NCI-H82 treated with DMSO at 0.1 percent for 48 hours (cell line): ENCODE measurements at regions not wholly inside any gene's neighbourhood (a gene's known extent, or its start where the extent isn't known, plus 50 kb on each side); places are given as distances from the start of the nearest gene placed in this dataset.

Source experiments
- DNase-seq: peaks from one replicate; lab custom pipeline; 2025; ENCODE audit not compliant: unreplicated experiment; lab: John Stamatoyannopoulos, UW

DNA sequence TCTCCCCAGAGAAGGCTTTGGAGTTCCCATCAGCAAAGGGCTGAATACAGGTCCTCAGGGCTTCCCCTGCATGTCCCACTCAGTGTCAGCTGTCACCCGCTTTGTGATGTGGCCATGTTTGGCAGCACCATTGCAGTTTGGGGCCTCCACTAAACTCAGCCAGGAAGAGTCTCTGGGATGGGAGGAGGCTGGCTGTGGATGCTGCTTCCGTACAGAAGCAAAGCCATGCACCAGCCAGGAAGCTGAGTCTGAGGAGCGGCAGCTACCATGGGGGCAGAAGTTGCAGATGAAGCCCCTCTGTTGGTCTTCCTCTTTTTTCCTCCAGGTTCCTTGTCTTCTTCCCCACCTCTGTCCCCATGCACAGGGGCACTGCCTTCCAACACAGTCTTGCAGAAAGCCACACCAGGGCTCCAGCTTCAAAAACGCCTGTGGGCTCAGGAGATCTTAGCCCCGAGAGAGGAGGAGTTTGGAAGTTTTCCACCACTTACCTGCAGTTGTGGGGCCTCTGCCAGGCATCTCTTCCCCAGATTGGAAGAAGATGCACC is 416.8 kb downstream of the NPHP4 start:
- DNase-seq = no peak

DNA sequence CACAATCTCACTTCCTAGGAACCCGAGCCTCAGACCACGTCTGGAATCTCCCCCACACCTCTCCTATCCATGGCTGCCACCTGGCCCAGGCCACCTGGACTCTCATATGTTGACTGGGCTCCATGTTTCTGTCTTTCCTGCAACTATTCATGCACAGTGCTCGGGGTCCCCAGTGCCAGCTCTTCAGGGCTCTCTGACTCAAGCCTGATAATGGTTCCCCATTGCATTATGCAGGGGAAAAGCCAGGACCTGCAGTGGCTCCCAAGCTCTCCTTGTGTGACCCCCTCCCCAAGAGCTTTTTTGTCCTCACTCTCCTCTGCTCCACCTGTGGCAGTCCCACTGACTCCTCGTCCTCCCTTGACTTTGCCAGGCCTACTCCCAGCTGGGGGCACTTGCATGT is 417.6 kb downstream of the NPHP4 start:
- no peak for DNase-seq

DNA sequence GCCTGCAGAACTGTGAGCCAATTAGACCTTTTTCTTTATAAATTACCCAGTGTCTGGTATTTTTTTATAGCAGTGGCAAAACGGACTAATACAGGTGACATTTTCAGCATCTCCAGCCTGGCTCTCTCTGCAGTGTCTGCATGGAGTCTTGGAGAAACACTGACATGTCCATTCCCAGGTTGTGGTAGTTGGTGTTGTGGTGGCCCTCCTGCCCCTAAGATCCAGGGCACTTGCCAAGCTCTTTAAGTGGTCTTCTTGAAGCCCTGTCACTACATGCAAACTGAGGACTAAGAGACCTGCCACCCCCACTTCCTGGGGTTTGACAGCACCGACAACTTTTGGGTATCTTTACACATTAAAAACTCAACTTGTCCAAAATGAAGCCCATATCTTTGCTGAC is 419.4 kb downstream of the NPHP4 start:
- DNase-seq = no peak

DNA sequence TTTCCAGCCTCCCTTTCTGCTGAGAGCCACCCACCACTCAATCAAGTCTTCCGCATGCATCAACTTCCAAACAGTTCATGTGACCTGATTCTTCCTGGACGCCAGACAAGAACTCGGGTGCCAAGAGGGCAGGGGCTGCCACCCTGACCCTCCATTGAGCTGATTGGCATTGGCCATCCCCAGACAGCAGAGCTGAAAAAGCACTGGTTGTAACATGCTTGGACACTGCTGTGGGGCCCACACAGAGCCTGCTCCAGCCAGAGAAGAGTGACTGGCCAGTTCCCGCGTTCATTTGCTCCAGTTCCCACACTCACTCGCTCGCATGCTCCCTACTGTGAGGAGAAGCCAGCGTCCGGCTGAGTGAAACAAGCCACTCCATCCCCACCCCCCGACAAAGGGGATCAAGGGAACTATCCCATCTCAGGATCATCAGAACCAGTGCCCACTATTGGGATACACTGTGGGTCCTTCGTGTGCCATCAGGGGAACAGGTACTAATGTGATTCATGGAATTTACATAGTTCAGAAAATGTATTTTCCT is 420.3 kb downstream of the NPHP4 start:
- no peak for DNase-seq

DNA sequence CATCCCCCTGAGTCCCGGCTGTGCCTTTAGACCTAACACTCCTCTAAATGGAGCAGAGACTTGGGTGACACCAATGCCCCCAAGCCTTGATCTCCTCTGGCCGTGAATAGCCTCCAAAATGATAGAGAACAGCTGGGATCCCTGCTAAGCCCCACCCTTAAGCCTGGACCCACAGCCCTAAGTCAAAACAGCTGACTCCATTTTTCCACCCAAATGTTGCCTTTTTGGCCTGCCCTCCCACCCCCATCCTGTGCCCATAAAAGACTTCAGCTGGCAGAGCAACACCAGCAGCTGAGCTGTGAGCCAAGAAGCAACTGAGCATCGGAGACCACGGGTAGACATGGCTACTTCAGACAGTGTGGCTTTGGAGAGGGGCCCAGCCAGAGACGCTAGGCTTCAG is 420.8 kb downstream of the NPHP4 start:
- DNase-seq = no peak

DNA sequence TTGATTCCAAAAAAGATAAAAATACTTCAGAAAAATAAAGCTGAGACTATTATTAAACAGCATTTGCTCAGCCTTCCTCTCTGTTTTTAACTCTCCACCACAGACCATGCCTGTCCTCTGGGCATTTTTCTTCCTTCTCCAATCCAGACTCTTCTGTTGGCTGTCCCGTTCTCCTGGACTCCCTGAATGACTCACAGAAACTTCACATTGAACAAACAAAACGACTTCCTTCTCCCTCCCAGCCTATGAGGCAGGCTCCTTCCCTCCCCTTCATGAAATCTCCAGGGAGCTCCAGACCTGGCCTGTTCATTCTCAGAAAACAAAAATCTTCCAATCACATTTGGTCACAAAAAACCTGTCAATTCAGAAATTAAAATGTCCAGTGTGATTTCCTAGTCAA is 421.3 kb downstream of the NPHP4 start:
- DNase-seq = no peak

DNA sequence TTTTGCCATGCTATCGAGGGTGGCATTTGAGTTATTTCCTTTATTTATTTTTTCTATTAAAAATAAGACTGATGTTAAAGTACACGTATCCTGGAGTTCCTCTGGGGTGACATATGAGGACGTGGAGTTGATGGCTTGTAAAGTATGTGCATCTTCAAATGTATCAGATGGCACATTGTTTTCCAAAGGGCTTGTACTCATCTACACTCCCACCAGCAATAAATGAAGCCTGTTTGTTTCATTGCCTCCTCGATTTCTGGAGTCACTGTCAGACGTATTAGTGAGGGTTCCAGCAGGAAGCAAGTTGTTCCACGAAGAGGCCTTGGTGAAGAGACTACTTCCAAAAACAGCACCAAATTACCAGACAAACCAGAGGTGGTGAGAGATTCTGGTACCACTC is 423.9 kb downstream of the NPHP4 start:
- DNase-seq = no peak

DNA sequence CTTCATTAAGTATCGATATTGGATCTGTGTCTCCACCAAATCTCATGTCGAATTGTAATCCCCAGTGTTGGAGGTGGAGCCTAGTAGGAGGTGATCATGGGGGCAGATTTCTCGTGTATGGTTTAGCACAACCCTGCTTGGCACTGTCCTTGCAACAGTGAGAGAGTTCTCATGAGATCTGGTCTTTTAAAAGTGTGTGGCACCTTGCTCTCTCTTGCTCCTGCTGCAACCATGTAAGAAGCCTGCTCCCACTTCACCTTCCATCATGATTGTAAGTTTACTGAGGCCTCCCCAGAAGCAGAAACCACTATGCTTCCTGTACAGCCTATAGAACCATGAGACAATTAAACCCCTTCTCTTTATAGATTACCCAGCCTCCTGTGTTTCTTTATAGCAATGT is 424.4 kb downstream of the NPHP4 start:
- DNase-seq = no peak

DNA sequence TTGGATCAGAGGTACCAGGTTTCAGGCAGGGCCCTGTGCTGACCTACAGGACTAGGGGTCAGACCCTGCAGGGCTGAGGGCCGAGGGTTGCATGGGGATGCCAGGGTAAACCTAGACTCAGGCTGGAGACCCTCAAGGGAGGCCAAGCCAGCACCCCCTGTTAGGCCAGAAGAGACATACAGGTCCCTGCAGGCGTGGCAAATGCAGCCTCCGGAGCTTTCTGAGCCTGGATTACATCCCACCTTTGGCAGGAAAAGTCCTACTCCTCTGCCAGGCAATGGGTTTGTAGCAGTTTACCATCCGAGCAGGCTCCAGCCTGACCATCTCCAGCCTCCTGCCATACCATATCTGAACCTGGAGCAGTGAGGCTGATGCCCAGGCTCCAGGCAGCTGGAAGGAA is 425.3 kb downstream of the NPHP4 start:
- DNase-seq = no peak

DNA sequence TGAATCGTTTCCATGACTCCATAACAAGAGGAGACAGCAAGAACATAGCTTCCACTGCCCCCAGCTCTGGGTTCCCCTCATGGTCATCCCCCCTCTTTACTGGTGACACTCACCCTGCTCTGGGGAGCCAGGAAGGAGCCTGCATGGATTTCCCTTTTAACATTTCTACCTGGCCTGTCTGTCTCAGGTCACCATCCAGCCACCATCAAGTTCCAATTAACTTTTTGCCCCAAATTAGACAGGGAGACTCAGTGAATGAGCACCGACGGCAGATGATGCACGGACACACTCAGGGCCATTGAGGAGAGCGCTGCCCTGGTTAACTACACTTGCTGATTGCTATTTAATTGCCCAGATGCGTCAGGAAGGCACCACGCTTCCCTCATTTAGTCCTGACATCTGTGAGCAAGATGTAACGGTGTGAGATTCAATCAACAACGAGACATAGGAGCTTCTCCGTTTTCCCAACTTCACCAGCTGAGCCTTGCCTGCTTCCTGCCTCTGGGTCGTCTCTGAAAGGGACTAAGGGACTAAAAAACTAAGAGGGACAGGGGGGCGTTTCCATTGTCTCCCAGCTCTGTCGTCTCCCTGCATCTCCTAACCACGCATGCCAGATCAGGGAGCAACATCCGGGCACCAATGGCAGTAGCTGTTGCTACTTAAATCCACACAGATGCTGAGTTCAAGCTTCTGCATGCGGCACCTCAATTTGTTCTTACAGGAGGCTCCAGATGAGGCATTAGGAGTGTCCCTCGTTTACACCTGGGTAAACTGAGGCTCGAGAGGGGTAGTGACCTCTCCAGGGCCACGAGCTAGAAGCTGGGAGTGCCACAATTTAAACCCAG is 426.7 kb downstream of the NPHP4 start:
- no peak for DNase-seq

DNA sequence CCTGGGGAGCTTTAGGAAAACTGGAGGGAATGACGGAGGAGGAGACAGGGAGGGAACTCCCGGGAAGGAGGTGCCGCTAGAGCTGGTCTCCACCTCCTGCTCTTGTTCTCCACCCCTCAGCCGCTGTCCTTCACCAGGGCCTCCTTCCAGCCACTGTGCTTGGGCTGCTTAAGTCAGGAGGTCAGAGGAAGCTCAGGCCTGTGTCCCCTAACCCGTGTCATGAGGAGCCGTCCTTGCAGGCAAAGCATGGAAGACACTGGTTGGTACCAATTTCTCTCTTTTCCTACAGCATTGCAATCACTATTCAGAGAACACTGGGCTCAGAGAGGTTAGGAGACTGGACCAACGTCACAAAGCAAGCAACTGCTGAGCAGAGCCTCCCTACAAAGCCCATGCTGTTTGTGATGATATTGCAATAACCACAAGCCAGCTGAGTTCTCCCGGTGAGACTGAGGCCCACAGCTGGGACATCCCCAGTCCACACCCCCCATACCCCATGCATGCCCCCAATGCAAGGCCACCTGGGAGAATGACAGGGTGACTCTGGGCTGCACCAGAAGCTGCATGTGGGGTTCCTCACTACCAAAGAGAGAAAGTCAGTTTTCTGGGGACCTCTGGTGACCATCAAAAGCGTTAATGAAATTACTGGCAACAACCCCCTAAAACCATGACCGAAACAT is 427.5 kb downstream of the NPHP4 start:
- no peak for DNase-seq

DNA sequence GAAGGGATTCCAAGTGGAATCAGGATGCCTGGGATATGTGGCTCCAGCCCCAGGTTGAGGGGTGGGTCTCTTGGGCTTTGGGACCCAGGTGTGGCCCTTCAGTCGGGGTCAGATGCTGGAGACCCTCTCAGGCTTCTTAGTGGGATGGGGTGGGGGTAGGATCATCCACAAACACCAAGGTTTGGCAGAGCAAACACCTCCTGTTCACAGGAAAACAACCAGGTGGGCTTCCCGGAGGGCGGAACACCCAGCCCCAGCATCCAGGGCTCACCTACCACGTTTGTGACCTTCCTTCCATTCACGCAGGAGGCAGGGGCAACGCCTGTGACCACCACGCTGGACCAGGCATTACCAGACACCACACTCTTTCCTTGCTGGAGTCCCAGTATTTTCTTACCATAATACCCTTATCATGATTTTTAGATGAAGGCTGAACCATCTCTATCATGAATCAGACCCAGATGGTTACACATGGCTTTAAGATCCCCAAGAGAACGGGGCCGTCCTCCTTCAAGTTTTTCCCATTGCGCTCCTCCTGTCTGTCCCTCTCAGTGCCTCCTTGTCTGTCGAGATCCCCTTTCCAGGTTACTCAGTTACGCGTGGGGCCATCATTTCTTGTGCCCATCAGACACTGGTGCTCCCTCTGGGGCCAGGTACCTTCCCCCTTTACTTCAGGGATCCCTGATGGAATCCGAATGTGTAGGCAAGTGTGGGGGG is 428.2 kb downstream of the NPHP4 start:
- no peak for DNase-seq

DNA sequence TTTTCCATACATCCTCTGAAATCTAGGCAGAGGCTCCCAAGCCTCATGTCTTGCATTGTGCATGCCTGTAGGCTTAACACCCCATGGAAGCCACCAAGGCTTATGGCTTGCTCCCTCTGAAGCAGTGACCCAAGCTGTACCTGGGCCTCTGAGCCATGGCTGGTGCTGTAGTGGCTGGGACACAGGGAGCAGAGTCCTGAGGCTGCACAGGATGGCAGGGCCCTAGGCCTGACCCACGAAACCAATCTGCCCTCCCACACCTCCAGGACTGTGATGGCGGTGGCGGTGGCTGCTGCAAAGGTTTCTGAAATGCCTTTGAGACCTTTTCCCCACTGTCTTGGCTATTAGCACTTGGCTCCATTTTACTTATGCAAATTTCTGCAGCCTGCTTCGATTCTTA is 429.5 kb downstream of the NPHP4 start:
- no peak for DNase-seq

DNA sequence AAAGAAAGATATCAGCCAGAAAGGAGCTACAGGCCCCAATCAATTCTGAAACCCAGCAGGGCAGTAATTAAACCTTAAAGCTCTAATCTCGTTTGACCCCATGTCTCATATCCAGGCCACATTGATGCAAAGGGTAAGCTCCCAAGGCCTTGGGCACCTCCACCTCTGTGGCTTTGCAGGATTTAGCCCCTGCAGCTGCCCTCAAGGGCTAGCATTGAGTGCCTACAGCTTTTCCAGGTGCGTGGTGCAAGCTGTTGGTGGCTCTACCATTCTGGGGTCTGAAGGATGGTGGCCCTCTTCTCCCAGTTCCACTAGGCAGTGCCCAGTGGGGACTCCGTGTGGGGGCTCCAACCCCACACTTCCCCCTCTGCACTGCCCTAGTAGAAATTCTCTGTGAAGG is 429.9 kb downstream of the NPHP4 start:
- no peak for DNase-seq

DNA sequence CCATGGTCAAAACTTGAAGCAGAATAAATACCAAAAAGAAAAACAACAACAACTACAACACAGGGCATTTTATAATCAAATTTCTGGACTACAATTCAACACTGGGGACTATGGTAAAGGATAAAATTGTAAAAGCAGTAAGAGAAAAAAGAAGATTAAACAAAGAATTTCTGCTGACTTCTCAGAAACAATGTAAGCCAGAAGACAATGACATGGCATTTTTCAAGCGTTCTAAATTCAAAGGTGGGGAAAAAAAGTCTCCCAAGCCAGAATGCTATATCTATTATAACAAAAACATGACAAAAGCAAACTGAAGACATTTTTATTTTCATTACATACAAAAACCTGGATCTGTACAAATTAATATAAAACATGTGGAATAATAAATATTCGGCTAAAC is 433.1 kb downstream of the NPHP4 start:
- no peak for DNase-seq

DNA sequence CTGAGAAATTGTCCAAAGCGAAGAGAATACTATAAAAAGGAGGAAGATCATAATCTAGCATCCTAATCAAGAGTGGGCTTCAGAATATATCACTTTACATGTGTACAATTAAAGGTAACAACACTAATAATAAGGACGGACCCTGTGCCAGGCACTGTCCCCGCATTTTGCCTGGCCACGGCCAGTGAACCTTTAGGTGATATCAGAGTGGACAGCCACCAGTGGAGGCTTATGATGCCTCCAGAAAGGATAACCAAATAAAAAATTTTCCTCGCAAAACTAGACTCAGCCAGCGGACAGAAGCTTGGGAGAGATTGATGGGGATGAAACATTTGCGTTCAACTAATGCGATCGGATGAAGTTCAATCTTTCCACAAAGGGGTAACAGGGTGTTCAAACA is 436.4 kb downstream of the NPHP4 start:
- no peak for DNase-seq

DNA sequence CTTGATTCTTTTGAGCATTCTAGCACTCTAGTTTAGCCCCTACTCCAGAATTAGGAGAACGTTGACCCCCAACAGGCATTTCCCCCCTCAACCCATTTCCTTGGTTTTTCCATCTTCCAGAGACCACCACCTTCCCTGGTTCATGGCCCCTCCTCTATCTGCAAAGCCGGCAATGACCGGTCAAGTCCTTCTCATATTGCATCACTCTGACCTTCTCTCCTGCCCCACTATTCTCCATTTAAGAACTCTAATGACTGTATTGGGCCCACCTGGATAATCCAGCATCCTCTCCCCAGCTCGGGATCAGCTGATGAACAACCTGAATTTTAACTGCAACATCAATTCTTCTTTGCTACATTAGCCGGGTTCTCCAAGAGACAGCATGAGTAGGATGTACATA is 437.4 kb downstream of the NPHP4 start:
- DNase-seq = no peak

DNA sequence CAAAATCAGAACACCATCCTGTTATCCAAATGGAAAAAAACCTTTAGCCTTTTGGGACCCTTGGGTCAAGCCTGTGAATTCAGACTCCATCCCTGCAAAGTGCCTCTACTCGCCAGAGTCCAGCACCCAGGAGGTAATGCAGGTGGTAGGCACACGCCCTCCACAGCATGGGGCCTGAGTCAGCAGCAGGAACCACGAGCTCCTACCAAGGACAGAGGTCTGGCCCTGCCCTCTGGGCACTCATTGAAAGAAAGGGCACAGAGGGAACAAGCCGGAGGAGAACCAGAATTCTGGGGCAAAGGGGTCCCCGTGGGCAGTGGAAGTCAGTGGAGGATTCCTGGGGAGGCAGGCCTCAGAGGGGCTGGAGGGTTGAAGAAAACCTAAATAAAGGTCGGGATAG is 438.1 kb downstream of the NPHP4 start:
- no peak for DNase-seq

DNA sequence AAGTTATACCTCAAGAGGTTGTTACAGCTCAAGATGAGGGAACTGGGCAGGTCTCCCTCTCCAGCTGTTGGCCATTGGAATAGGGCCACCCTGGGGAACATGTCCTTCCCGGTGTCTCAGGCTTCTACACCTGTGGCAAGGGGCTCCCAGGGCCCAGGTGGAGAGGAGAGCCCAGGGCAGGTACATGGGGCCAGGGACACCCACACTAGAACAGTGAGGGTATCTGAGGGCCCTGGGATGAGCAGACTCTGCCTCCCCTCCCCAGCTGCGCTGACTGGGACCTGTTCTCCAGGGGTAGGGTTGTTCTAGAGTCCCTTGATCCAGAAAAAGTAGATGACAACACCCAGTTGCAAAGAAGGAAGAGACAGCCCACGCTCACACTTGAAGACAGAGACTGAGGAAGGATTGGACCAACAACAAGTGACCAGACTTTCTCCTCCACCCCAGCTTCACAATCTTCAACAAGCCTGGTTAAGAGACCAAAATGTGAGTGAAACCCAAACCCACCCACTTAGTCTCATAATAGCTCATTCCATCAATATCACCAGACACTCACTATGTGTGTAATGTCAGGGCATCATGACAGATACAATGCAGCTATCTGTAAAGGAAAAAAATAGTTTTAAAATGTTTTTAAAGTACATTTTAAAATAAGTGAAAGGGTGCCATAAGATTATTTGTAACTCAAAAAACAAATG is 439.3 kb downstream of the NPHP4 start:
- no peak for DNase-seq

DNA sequence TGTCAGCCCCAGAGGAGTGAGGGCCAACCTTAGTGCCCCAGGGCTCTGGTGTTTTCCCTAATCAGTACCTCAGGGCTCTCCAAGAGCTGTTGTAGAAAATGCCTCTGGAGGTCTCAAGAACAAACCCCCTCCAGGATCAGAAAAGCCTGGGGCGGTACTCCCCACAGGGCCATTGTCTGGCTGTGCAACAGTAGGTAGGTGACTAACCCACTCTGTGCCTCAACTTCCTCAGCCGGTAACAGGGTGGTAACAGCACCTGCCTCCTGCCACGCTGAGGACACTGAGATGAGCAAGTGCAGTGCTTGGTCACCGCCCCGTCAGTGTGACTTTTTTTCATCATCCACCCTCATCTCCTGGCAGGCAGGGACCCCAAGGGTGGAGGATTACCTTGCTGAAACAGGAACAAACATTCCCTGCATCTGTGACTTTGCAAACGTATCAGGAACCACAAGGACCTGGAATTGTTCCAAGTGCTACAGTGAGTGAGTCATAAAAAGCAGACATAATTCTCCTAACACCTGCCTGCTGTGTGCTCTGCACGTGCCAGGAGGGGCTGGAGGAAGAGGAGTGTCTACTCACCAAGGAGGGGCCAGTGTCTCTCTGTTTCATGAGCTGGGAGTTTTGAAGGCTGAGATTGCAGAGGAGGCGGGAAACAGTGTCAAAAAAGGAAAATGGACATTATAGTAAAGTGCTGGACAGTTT is 440.8 kb downstream of the NPHP4 start:
- DNase-seq = no peak
